ENCODE measurements at regions not wholly inside any gene's neighbourhood (a gene's known extent, or its start where the extent isn't known, plus 50 kb on each side); places are given as distances from the start of the nearest gene placed in this dataset.

- DNase-seq (ENCODE audit: low read depth, low spot score) (no peak), FAIRE-seq (no peak)
- dilution Hi-C loops (cut with MboI; ENCODE audit: extremely low pct_ligation_motif_present, low sequenced_read_pairs) = no loop called here
- Histone ChIP-seq H3K9ac (ENCODE audit: control insufficient read depth, extremely low read depth, insufficient read depth, low read length) (no peak overlapping the region), H3K9me3 (ENCODE audit: control insufficient read depth, low read depth, low read length) (no peaks in the 10 kb centered on the region), H3K4me2 (ENCODE audit: control insufficient read depth, extremely low read depth, insufficient read depth, low read depth, low read length) (no peak overlapping the region), H3K9me1 (ENCODE audit: control insufficient read depth, extremely low read depth, insufficient read depth, low read length) (no peaks in the 10 kb centered on the region), H3K79me2 (ENCODE audit: control insufficient read depth, insufficient read depth, low read length) (no peaks in the 10 kb centered on the region), H2AFZ (ENCODE audit: control insufficient read depth, low read length) (no peak overlapping the region), H3K36me3 (ENCODE audit: control insufficient read depth in 2 of 2, extremely low read depth in 1 of 2, insufficient read depth in 2 of 2, low read length in 2 of 2) (no peaks in the 10 kb centered on the region), H3K27me3 (ENCODE audit: control insufficient read depth, extremely low read depth, insufficient read depth, low read length) (no peaks in the 10 kb centered on the region), H4K20me1 (ENCODE audit: control insufficient read depth, extremely low read depth, insufficient read depth, low read length) (no peaks in the 10 kb centered on the region), H3K4me3 (ENCODE audit: control insufficient read depth in 2 of 3, extremely low read depth in 1 of 3, insufficient read depth in 2 of 3, low read depth in 1 of 3, low read length in 3 of 3) (no peak overlapping the region), H3K4me1 (ENCODE audit: control insufficient read depth, extremely low read depth, insufficient read depth, low read length) (no peaks in the 10 kb centered on the region), H3K27ac (ENCODE audit: control insufficient read depth, insufficient read depth, low read length) (no peak overlapping the region)
- TF ChIP-seq EZH2 (IDR thresholded peaks at IDR 0.05; ENCODE audit: low read length) (no peak), CTCF (optimal IDR thresholded peaks at IDR 0.05 in 1 of 3, IDR thresholded peaks at IDR 0.05 in 1 of 3, conservative IDR thresholded peaks at IDR 0.05 in 1 of 3; ENCODE audit: extremely low read depth in 1 of 3, insufficient read depth in 2 of 3, low read length in 3 of 3) (no peak)
Observed at GRCh38 chrX:14412686-14413085, 116.7 kb upstream of the GLRA2 start.

GRCh38 chrX:14411326-14411725 lies 118.0 kb upstream of the GLRA2 start:
- no peak overlapping the region for H3K9ac ChIP-seq (ENCODE audit: control insufficient read depth, extremely low read depth, insufficient read depth, low read length)
- H2AFZ ChIP-seq (ENCODE audit: control insufficient read depth, low read length) = no peak overlapping the region
- no peaks in the 10 kb centered on the region for H3K27me3 ChIP-seq (ENCODE audit: control insufficient read depth, extremely low read depth, insufficient read depth, low read length)
- TF ChIP-seq EZH2 (IDR thresholded peaks at IDR 0.05; ENCODE audit: low read length) = no peak
- TF ChIP-seq CTCF (optimal IDR thresholded peaks at IDR 0.05 in 1 of 3, IDR thresholded peaks at IDR 0.05 in 1 of 3, conservative IDR thresholded peaks at IDR 0.05 in 1 of 3; ENCODE audit: extremely low read depth in 1 of 3, insufficient read depth in 2 of 3, low read length in 3 of 3) = no peak
- no peaks in the 10 kb centered on the region for H3K36me3 ChIP-seq (ENCODE audit: control insufficient read depth in 2 of 2, extremely low read depth in 1 of 2, insufficient read depth in 2 of 2, low read length in 2 of 2)
- H3K79me2 ChIP-seq (ENCODE audit: control insufficient read depth, insufficient read depth, low read length) = no peaks in the 10 kb centered on the region
- dilution Hi-C loops (cut with MboI; ENCODE audit: extremely low pct_ligation_motif_present, low sequenced_read_pairs) = no loop called here
- DNase-seq (ENCODE audit: low read depth, low spot score) = no peak
- H3K9me1 ChIP-seq (ENCODE audit: control insufficient read depth, extremely low read depth, insufficient read depth, low read length) = no peaks in the 10 kb centered on the region
- H3K4me2 ChIP-seq (ENCODE audit: control insufficient read depth, extremely low read depth, insufficient read depth, low read depth, low read length) = no peak overlapping the region
- FAIRE-seq = no peak
- no peak overlapping the region for H3K4me3 ChIP-seq (ENCODE audit: control insufficient read depth in 2 of 3, extremely low read depth in 1 of 3, insufficient read depth in 2 of 3, low read depth in 1 of 3, low read length in 3 of 3)
- H3K4me1 ChIP-seq (ENCODE audit: control insufficient read depth, extremely low read depth, insufficient read depth, low read length) = no peaks in the 10 kb centered on the region
- H4K20me1 ChIP-seq (ENCODE audit: control insufficient read depth, extremely low read depth, insufficient read depth, low read length) = no peaks in the 10 kb centered on the region
- no peak overlapping the region for H3K27ac ChIP-seq (ENCODE audit: control insufficient read depth, insufficient read depth, low read length)
- no peaks in the 10 kb centered on the region for H3K9me3 ChIP-seq (ENCODE audit: control insufficient read depth, low read depth, low read length)
